ENCODE measurements at regions not wholly inside any gene's neighbourhood (a gene's known extent, or its start where the extent isn't known, plus 50 kb on each side); places are given as distances from the start of the nearest gene placed in this dataset.

DNA sequence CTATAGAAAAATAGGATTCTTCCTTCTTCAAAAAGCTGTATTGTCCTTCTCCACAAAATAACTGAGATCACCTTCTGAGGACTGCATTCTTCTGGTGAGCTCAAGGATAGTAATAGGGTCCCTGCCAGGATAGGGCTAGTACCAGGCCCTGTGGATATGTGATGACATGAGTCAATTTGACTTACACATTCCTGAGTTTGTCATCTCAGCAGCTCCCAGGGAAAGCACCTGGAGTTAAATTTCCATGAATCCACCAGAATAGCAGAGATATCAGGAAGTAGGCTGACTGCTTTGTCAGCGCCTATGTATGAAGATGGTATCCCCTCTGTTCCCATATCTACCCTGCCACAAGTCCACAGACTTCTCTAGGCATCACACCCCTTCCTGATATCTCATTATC, 225.8 kb downstream of the PMP22 start:
- TF ChIP-seq, protein P1, sequence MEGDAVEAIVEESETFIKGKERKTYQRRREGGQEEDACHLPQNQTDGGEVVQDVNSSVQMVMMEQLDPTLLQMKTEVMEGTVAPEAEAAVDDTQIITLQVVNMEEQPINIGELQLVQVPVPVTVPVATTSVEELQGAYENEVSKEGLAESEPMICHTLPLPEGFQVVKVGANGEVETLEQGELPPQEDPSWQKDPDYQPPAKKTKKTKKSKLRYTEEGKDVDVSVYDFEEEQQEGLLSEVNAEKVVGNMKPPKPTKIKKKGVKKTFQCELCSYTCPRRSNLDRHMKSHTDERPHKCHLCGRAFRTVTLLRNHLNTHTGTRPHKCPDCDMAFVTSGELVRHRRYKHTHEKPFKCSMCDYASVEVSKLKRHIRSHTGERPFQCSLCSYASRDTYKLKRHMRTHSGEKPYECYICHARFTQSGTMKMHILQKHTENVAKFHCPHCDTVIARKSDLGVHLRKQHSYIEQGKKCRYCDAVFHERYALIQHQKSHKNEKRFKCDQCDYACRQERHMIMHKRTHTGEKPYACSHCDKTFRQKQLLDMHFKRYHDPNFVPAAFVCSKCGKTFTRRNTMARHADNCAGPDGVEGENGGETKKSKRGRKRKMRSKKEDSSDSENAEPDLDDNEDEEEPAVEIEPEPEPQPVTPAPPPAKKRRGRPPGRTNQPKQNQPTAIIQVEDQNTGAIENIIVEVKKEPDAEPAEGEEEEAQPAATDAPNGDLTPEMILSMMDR (IDR thresholded peaks at IDR 0.05; ENCODE audit: low read depth, low read length), result no peak
- TF ChIP-seq EZH2phosphoT487 (IDR thresholded peaks at IDR 0.05; ENCODE audit: low read depth), result no peak
